Esophagus squamous epithelium (tissue), 5 donors: ENCODE measurements at regions not wholly inside any gene's neighbourhood (a gene's known extent, or its start where the extent isn't known, plus 50 kb on each side); places are given as distances from the start of the nearest gene placed in this dataset.
"Not testable (repeated sequence)": the region's sequence is repeated elsewhere in the genome, so short reads cannot be mapped to it uniquely, and the experiment has no call there.

Experiments
- DNase-seq: peaks from one replicate; lab custom pipeline; 2025; lab: John Stamatoyannopoulos, UW
- H3K27ac ChIP-seq, 4 donors: fragments of 200-600 bp; sonication (generic); one replicate each; pipeline ENCODE4 v1.5.1; 2016 to 2019; ENCODE audit warnings: mild to moderate bottlenecking in 1 of 4
- H3K27me3 ChIP-seq, 4 donors: fragments of 200-600 bp; sonication (generic); 1 replicate in 3 of 4; 2 replicates in 1 of 4; pipeline versions ENCODE4 v1.5.1 to v1.6.0; 2017 to 2021; ENCODE audit warnings: antibody characterized with exemption in 1 of 4
- H3K36me3 ChIP-seq, 3 donors: fragments of 200-600 bp; sonication (generic); one replicate each; pipeline ENCODE4 v1.5.1; 2016 to 2019
- H3K4me1 ChIP-seq, 3 donors: fragments of 200-600 bp; sonication (generic); one replicate each; pipeline ENCODE4 v1.5.1; 2017 to 2019
- H3K4me3 ChIP-seq, 4 donors: fragments of 200-600 bp; sonication (generic); 1 replicate in 3 of 4; 2 replicates in 1 of 4; pipeline ENCODE4 v1.5.1; 2016 to 2019; ENCODE audit warnings: mild to moderate bottlenecking in 2 of 4, moderate library complexity in 1 of 4
- H3K9me3 ChIP-seq, 3 donors: fragments of 200-600 bp; sonication (generic); one replicate each; pipeline ENCODE4 v1.5.1; 2016 to 2019
- CTCF ChIP-seq, 6 experiments: fragments of 450-650 bp in 4 of 6; fragments of 200-600 bp in 2 of 6; sonication (generic) in 2 of 6; IDR thresholded peaks; one replicate each; pipeline ENCODE4 v1.5.1; 2016 to 2019; ENCODE audit warnings: antibody characterized with exemption in 6 of 6, mild to moderate bottlenecking in 4 of 6, moderate library complexity in 4 of 6
- POLR2A ChIP-seq, 4 donors: fragments of 450-650 bp; IDR thresholded peaks; one replicate each; pipeline ENCODE4 v1.6.1; 2017; ENCODE audit warnings: antibody characterized with exemption in 4 of 4, mild to moderate bottlenecking in 4 of 4, moderate library complexity in 3 of 4
- WGBS, 2 donors: methylation state at CpG; one replicate each; pipeline ENCODE4 v1.1.5; 2018; 5-methylcytosine and 5-hydroxymethylcytosine counted together
- intact Hi-C: fragments of 100-400 bp; cut with DNase I; formaldehyde crosslinking; loops from one replicate; pipeline ENCODE4 v1.15.0; 2022
- donor health status: DM: yes; HTN: yes; CAD: no.

DNA sequence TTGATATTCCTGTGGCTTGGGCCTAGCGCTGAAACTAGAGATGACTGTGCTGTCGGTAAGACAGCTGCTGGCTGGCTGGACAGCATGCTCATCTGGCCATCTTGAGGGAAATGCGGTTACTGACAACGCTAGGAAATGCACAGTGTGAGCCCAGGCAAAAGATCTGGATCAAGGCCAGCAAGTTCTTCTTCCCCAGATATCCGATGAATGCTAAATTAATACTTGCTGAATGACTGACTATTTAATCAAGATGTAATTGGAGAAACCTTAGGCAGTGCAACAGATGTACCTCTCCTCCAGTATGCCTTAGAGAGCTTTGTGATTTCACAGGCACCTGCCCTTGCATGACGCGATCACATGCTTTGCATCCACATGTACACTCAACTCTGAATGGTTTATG, 659.1 kb downstream of the EFNA5 start:
- TF ChIP-seq POLR2A (IDR thresholded peaks at IDR 0.05) (no peak), CTCF (IDR thresholded peaks at IDR 0.05) (no peak)
- 57 to 90% methylated on average over 5 to 7 of the region's 7 CpGs for WGBS, 2 donors

DNA sequence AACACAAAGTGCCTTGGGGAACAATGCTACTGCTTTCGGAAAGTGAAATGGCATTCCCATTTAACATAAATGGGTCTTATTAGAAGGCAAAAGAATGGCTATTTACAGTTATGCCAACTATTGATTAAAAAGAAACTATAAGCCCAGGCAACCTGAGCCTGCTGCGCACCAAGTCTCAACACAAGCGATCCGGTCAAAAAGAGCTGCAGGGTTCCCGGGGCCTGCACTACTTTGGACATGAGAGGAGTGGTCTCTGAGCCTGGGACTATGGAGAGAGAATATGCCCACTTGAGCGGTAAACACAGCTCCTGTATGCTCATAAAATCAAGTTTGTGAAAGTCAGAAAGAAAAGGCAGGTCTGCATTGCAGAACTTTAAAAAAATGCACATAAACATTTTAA, 660.7 kb downstream of the EFNA5 start:
- Histone ChIP-seq H3K4me1 (no peaks in the 10 kb centered on the region), H3K27ac (no peak overlapping the region), H3K9me3 (no peaks in the 10 kb centered on the region), H3K4me3 (no peak overlapping the region), H3K27me3 (no peaks in the 10 kb centered on the region), H3K36me3 (no peaks in the 10 kb centered on the region)
- intact Hi-C loops, result no loop called here
- 96% methylated on average over 6 of the region's 6 CpGs for WGBS, 2 donors
- TF ChIP-seq POLR2A (IDR thresholded peaks at IDR 0.05) (no peak), CTCF (IDR thresholded peaks at IDR 0.05) (no peak)
- no peak for DNase-seq

More for the DNA sequence above, 659.1 kb downstream of the EFNA5 start:
- no peak overlapping the region for H3K4me3 ChIP-seq
- H3K36me3 ChIP-seq, result no peaks in the 10 kb centered on the region
- DNase-seq, result no peak
- intact Hi-C loops, result no loop called here
- no peak overlapping the region for H3K27ac ChIP-seq
- no peaks in the 10 kb centered on the region for H3K9me3 ChIP-seq
- no peaks in the 10 kb centered on the region for H3K4me1 ChIP-seq
- no peaks in the 10 kb centered on the region for H3K27me3 ChIP-seq

GRCh38 chr5:107005653-107006052, 665.1 kb downstream of the EFNA5 start:
- WGBS, 2 donors, result 0 to 39% methylated on average over 1 of the region's 1 CpG
- intact Hi-C loops, result no loop called here
- H3K9me3 ChIP-seq, result no peaks in the 10 kb centered on the region
- H3K27ac ChIP-seq, result no peak overlapping the region
- H3K27me3 ChIP-seq, result no peaks in the 10 kb centered on the region
- no peak for TF ChIP-seq CTCF (IDR thresholded peaks at IDR 0.05)
- no peak for TF ChIP-seq POLR2A (IDR thresholded peaks at IDR 0.05)
- no peak overlapping the region for H3K4me3 ChIP-seq
- no peaks in the 10 kb centered on the region for H3K4me1 ChIP-seq
- H3K36me3 ChIP-seq, result no peaks in the 10 kb centered on the region
- DNase-seq, result no peak

- 73 to 92% methylated on average over 4 of the region's 4 CpGs for WGBS, 2 donors
- intact Hi-C loops, result no loop called here
- Histone ChIP-seq H3K4me3 (no peak overlapping the region), H3K9me3 (no peaks in the 10 kb centered on the region), H3K27me3 (no peaks in the 10 kb centered on the region), H3K27ac (no peak overlapping the region), H3K36me3 (no peaks in the 10 kb centered on the region), H3K4me1 (no peaks in the 10 kb centered on the region)
- no peak for DNase-seq
- TF ChIP-seq CTCF (IDR thresholded peaks at IDR 0.05), result no peak
Measured at GRCh38 chr5:107005161-107005560, 665.6 kb downstream of the EFNA5 start.

DNA sequence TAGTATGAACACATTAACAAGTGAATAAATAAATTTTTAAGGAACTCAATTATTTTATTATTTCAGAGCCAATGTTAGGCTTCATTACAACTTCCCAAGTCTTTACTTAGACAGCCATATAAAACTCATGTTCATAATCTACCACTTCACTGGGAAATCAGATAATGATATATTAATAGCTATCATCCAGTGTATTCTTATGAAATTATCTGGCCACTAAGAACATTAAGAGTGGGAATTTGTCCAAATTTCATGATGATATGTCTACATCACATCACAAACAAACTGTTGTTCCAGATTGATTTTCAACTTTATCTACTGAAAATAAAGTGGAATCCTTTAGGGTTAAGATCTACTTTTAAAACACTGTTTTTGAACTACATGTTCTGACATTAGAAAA, 668.6 kb downstream of the EFNA5 start:
- no peak for TF ChIP-seq CTCF (IDR thresholded peaks at IDR 0.05)
- no peak for TF ChIP-seq POLR2A (IDR thresholded peaks at IDR 0.05)
- Histone ChIP-seq H3K27ac (no peak overlapping the region), H3K9me3 (no peaks in the 10 kb centered on the region), H3K4me1 (no peaks in the 10 kb centered on the region), H3K36me3 (no peaks in the 10 kb centered on the region), H3K4me3 (no peak overlapping the region), H3K27me3 (no peaks in the 10 kb centered on the region)
- no peak for DNase-seq
- intact Hi-C loops, result no loop called here

- H3K4me1 ChIP-seq, H3K27me3 ChIP-seq, intact Hi-C loops, H3K36me3 ChIP-seq, DNase-seq, H3K27ac ChIP-seq, H3K4me3 ChIP-seq, H3K9me3 ChIP-seq: not testable (repeated sequence)
- WGBS, 2 donors, result 78 to 80% methylated on average over 1 to 2 of the region's 6 CpGs
Measured at GRCh38 chr5:106999506-106999905, 671.2 kb downstream of the EFNA5 start.
